ENCODE measurements at regions not wholly inside any gene's neighbourhood (a gene's known extent, or its start where the extent isn't known, plus 50 kb on each side); places are given as distances from the start of the nearest gene placed in this dataset.

- TF ChIP-seq CTCF (tag by site-specific recombination; IDR thresholded peaks at IDR 0.05) (no peak), ZNF654 (tag by site-specific recombination; IDR thresholded peaks at IDR 0.05; ENCODE audit: low read depth) (no peak), ZSCAN18 (tag by site-specific recombination; IDR thresholded peaks at IDR 0.05) (no peak), PRDM1 (tag by site-specific recombination; IDR thresholded peaks at IDR 0.05) (no peak), RBAK (tag by site-specific recombination; IDR thresholded peaks at IDR 0.05) (no peak), ZNF548 (tag by site-specific recombination; IDR thresholded peaks at IDR 0.05) (no peak), ZNF416 (tag by site-specific recombination; IDR thresholded peaks at IDR 0.05) (no peak), ZNF704 (tag by site-specific recombination; IDR thresholded peaks at IDR 0.05) (no peak), ZNF132 (tag by site-specific recombination; IDR thresholded peaks at IDR 0.05; ENCODE audit: borderline replicate concordance) (no peak), ZNF580 (tag by site-specific recombination; IDR thresholded peaks at IDR 0.05) (no peak), ZNF239 (tag by site-specific recombination; IDR thresholded peaks at IDR 0.05) (no peak), KLF17 (tag by site-specific recombination; IDR thresholded peaks at IDR 0.05) (no peak)
Observed at GRCh38 chr4:133574248-133574647, 425.2 kb downstream of the PCDH10 start.
